Astrocyte (in vitro differentiated cells and primary cell): ENCODE measurements at regions not wholly inside any gene's neighbourhood (a gene's known extent, or its start where the extent isn't known, plus 50 kb on each side); places are given as distances from the start of the nearest gene placed in this dataset.

Experiments used
- EZH2 ChIP-seq: IDR thresholded peaks from 2 replicates; pipeline ENCODE4 v1.6.1; 2012; ENCODE audit warnings: mild to moderate bottlenecking, low read length, inconsistent platforms; ENCODE audit not compliant: insufficient read depth
- TF ChIP-seq, protein P1 (sequence below): IDR thresholded peaks from 2 replicates; pipeline ENCODE4 v1.5.1; 2011; ENCODE audit warnings: low read depth, mild to moderate bottlenecking, inconsistent platforms, low read length, moderate library complexity; ENCODE audit not compliant: insufficient read depth

DNA sequence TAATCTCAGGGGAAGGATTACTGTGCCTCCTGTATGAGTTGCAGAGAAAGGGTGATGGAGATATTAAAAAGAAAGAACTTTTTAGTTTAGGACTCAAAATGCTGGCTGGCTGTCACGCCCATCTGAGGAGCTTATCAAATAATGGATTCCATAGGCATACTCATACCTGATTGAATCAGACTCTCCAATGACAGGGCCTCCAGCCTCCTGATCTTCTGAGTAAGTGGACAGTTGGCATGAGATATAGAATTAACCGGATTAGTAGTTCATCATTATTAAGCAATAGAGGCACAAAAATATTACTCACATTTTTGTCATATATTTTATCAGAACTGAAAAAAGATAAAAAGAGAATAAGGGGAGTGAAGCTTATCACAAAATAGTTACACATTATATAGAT lies 157.0 kb upstream of the RASA1 start:
- TF ChIP-seq, protein P1, sequence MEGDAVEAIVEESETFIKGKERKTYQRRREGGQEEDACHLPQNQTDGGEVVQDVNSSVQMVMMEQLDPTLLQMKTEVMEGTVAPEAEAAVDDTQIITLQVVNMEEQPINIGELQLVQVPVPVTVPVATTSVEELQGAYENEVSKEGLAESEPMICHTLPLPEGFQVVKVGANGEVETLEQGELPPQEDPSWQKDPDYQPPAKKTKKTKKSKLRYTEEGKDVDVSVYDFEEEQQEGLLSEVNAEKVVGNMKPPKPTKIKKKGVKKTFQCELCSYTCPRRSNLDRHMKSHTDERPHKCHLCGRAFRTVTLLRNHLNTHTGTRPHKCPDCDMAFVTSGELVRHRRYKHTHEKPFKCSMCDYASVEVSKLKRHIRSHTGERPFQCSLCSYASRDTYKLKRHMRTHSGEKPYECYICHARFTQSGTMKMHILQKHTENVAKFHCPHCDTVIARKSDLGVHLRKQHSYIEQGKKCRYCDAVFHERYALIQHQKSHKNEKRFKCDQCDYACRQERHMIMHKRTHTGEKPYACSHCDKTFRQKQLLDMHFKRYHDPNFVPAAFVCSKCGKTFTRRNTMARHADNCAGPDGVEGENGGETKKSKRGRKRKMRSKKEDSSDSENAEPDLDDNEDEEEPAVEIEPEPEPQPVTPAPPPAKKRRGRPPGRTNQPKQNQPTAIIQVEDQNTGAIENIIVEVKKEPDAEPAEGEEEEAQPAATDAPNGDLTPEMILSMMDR, result no peak
- TF ChIP-seq EZH2, result no peak
